LNCaP clone FGC (cell line): ENCODE measurements at regions not wholly inside any gene's neighbourhood (a gene's known extent, or its start where the extent isn't known, plus 50 kb on each side); places are given as distances from the start of the nearest gene placed in this dataset.

Experiments
- DNase-seq: peaks from one replicate; pipeline ENCODE4 v3.0.0-alpha.2; 2011; ENCODE audit warnings: low read depth
- H3K4me3 ChIP-seq: 2 replicates; pipeline ENCODE4 v1.5.1; 2011; ENCODE audit warnings: mild to moderate bottlenecking, low read depth, low read length, control low read depth
- CTCF ChIP-seq: IDR thresholded peaks from 2 replicates; pipeline ENCODE4 v1.5.1; 2012; ENCODE audit warnings: mild to moderate bottlenecking; ENCODE audit not compliant: control insufficient read depth, insufficient read depth; ENCODE audit errors: extremely low read depth

- H3K4me3 ChIP-seq = no peak overlapping the region
- no peak for TF ChIP-seq CTCF
- DNase-seq = no peak
These were observed 379.5 kb upstream of the MAP2 start for GRCh38 chr2:209044307-209044706.

GRCh38 chr2:209046163-209046562 lies 377.7 kb upstream of the MAP2 start:
- DNase-seq = no peak
- H3K4me3 ChIP-seq = no peak overlapping the region

GRCh38 chr2:209049608-209050007 lies 374.2 kb upstream of the MAP2 start:
- TF ChIP-seq CTCF = no peak
- no peak overlapping the region for H3K4me3 ChIP-seq
- DNase-seq = no peak

More at GRCh38 chr2:209046163-209046562, 377.7 kb upstream of the MAP2 start:
- TF ChIP-seq CTCF = no peak

GRCh38 chr2:209062210-209062609 lies 361.6 kb upstream of the MAP2 start:
- no peak overlapping the region for H3K4me3 ChIP-seq
- TF ChIP-seq CTCF = no peak
- DNase-seq = no peak

GRCh38 chr2:209070262-209070661 lies 353.6 kb upstream of the MAP2 start:
- no peak for DNase-seq
- H3K4me3 ChIP-seq = no peak overlapping the region
- no peak for TF ChIP-seq CTCF

- TF ChIP-seq CTCF = no peak
- no peak for DNase-seq
- H3K4me3 ChIP-seq = no peak overlapping the region
These were observed 350.7 kb upstream of the MAP2 start for GRCh38 chr2:209073151-209073550.

GRCh38 chr2:209074711-209075110 lies 349.1 kb upstream of the MAP2 start:
- H3K4me3 ChIP-seq = no peak overlapping the region
- TF ChIP-seq CTCF = no peak
- DNase-seq = no peak
